Fibroblast of lung (primary cell): ENCODE measurements at regions not wholly inside any gene's neighbourhood (a gene's known extent, or its start where the extent isn't known, plus 50 kb on each side); places are given as distances from the start of the nearest gene placed in this dataset.

Experiments used
- CTCF ChIP-seq, 2 donors: IDR thresholded peaks in 1 of 2; conservative IDR thresholded peaks in 1 of 2; 1 replicate in 1 of 2; 2 replicates in 1 of 2; pipeline ENCODE4 v1.5.1; 2011 to 2012; ENCODE audit warnings: low read length in 2 of 2, control low read depth in 1 of 2, inconsistent platforms in 1 of 2, low read depth in 1 of 2, mild to moderate bottlenecking in 1 of 2
- EZH2 ChIP-seq: IDR thresholded peaks from 2 replicates; pipeline ENCODE4 v1.5.1; 2012; ENCODE audit warnings: low read length, control low read depth, mild to moderate bottlenecking; ENCODE audit errors: missing control alignments

- TF ChIP-seq CTCF (conservative IDR thresholded peaks at IDR 0.05 in 1 of 2, IDR thresholded peaks at IDR 0.05 in 1 of 2; ENCODE audit: low read depth in 1 of 2, low read length in 2 of 2) (no peak), EZH2 (no peak)
These were observed 248.1 kb upstream of the DEPDC1 start for GRCh38 chr1:68745011-68745410.
